ENCODE measurements at regions not wholly inside any gene's neighbourhood (a gene's known extent, or its start where the extent isn't known, plus 50 kb on each side); places are given as distances from the start of the nearest gene placed in this dataset.

DNA sequence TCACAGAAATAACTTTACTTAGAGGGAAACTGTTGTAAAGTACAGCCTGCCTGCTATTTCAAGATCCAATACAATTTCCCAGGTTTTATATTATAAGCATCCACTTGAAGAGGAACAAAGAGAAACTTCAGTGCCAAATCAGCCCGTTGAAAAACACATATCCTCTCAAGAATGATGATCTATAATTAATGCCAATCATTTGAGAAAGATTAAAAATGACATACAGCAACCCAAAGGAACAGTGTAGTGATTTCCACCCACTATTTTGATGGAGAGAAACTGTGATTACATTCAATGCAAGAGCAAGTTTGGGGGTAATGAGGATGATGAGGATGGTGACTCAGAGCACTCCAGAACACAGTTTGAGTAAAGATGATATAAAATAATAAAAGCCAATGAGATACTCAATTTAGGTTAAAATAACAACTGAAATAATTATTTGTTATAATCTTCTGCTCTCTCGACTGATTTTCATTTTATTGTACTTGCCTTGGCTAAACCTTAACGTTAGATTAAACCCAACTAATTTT is 715.5 kb downstream of the NCAM2 start:
- TF ChIP-seq, protein P1, sequence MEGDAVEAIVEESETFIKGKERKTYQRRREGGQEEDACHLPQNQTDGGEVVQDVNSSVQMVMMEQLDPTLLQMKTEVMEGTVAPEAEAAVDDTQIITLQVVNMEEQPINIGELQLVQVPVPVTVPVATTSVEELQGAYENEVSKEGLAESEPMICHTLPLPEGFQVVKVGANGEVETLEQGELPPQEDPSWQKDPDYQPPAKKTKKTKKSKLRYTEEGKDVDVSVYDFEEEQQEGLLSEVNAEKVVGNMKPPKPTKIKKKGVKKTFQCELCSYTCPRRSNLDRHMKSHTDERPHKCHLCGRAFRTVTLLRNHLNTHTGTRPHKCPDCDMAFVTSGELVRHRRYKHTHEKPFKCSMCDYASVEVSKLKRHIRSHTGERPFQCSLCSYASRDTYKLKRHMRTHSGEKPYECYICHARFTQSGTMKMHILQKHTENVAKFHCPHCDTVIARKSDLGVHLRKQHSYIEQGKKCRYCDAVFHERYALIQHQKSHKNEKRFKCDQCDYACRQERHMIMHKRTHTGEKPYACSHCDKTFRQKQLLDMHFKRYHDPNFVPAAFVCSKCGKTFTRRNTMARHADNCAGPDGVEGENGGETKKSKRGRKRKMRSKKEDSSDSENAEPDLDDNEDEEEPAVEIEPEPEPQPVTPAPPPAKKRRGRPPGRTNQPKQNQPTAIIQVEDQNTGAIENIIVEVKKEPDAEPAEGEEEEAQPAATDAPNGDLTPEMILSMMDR (IDR thresholded peaks at IDR 0.05; ENCODE audit: low read depth, low read length, missing control alignments) = no peak
- no peak for DNase-seq (ENCODE audit: low read depth)
- in situ Hi-C loops (cut with HindIII; ENCODE audit: low sequenced_read_pairs) = no loop called here
- H3K4me3 ChIP-seq (ENCODE audit: low read depth, low read length) = no peak overlapping the region

DNA sequence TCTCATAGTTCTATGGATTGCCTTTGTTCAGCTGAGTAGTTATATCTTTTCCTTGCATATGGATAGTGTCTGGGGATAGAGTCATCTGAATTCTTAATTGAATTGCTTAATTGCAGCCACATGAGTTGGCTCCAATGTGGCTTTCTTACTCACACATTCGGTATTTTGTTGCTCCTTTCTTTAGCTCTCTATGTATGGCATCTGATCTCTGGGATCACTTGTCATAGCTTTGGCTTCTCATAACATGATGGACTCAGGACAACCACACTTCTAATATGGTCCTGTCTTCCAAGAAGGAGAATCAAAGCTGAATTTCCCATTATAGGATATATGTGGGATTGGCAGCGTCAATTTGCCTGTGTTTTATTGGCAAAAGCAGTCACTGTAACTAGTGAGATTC is 716.2 kb downstream of the NCAM2 start:
- in situ Hi-C loops (cut with HindIII; ENCODE audit: low sequenced_read_pairs) = no loop called here
- TF ChIP-seq, protein P1 (IDR thresholded peaks at IDR 0.05; ENCODE audit: low read depth, low read length, missing control alignments) = no peak
- peak; percentile 55 for DNase-seq (ENCODE audit: low read depth)
- H3K4me3 ChIP-seq (ENCODE audit: low read depth, low read length) = no peak overlapping the region

DNA sequence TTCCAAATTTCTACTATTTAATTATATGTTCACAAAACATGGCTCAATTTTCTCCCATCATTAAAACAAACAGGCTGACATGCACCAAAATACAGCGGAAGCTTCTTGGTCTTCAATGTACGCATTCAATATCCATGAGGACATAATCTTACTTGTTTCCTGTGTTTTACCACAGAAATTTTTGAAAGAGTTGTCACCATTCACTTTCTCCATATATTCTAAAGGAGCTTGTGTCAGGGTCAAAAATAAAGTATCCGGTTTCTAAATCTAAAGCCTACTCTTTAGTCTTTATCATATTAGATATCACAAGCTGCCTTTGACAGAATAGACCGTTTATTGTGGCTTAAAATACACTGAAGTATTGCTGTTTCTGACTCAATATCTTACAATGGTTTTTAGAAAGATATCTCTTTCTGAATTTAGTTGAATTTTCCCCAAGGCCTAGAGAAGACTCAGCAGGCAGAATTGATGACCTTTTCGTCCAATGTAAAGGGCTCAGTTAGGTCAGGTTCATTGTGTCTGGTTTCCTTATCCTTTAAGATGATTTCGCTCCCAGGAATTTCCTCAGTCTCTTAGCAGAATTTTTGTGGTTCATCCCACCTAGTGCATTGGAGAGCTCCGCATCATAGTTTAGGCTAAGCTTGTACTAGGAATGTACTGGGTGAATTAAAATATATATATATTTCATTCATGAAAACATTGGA is 717.2 kb downstream of the NCAM2 start:
- no peak overlapping the region for H3K4me3 ChIP-seq (ENCODE audit: low read depth, low read length)
- TF ChIP-seq, protein P1 (IDR thresholded peaks at IDR 0.05; ENCODE audit: low read depth, low read length, missing control alignments) = no peak
- peak; percentile 86 for DNase-seq (ENCODE audit: low read depth)
- in situ Hi-C loops (cut with HindIII; ENCODE audit: low sequenced_read_pairs) = no loop called here

DNA sequence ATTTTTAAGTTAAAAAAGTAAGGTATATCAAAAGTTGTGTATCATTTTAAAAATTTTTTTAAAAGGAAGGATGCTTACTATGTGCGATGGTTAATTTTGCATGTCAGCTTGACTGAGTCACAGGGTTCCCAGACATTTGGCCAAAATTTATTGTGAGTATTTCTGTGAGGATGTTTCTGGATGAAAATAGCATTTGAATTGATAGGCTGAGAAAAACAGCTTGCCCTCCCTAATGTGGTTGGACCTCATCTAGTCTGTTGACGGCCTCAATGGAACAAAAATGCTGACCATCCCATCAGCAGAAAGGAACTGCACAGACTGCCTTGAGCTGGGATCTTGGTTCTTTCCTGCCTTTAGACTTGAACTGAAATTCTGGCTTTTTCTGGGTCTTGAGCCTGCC is 724.5 kb downstream of the NCAM2 start:
- in situ Hi-C loops (cut with HindIII; ENCODE audit: low sequenced_read_pairs) = no loop called here
- DNase-seq (ENCODE audit: low read depth) = no peak
- H3K4me3 ChIP-seq (ENCODE audit: low read depth, low read length) = no peak overlapping the region
- TF ChIP-seq, protein P1 (IDR thresholded peaks at IDR 0.05; ENCODE audit: low read depth, low read length, missing control alignments) = no peak

DNA sequence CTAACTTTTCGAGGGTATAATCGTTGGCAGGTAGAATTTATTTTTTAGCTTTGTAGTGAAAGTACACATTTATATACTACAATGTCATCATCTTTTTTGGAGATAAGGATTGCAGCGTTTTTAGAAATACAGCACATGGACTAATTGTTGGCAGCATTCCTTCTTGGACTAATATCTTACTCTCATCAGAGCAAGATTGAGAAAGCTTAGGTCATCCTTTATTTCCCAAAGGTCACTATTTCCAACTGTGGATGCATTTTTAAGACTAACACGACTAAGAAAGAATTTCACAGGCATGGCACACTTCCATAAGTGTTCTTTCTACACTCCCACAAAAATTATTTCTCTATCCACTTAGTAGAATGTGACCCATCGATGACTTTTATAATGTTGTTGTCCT is 732.3 kb downstream of the NCAM2 start:
- no peak for DNase-seq (ENCODE audit: low read depth)
- in situ Hi-C loops (cut with HindIII; ENCODE audit: low sequenced_read_pairs) = no loop called here
- TF ChIP-seq, protein P1 (IDR thresholded peaks at IDR 0.05; ENCODE audit: low read depth, low read length, missing control alignments) = no peak
- H3K4me3 ChIP-seq (ENCODE audit: low read depth, low read length) = no peak overlapping the region

DNA sequence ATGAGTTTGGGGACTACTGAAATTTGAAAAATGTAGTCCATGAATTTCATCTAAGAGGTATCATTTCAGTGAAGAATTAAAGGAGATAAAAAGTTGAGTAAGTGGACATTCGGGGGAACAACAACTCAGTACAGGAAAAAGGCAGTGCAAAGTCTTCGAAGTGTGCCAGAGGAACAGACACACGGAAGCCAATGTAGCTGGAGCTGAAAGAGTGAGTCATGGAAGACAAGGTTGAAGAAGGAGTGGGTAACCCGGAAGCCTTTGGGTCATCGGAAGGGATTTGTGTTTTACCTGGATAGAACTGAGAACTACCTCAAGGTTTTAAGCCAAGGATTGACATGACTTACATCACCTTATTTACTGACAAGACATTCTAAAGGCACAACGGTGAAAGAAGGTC is 733.4 kb downstream of the NCAM2 start:
- no peak overlapping the region for H3K4me3 ChIP-seq (ENCODE audit: low read depth, low read length)
- in situ Hi-C loops (cut with HindIII; ENCODE audit: low sequenced_read_pairs) = no loop called here
- TF ChIP-seq, protein P1 (IDR thresholded peaks at IDR 0.05; ENCODE audit: low read depth, low read length, missing control alignments) = no peak
- no peak for DNase-seq (ENCODE audit: low read depth)
